ENCODE measurements at regions not wholly inside any gene's neighbourhood (a gene's known extent, or its start where the extent isn't known, plus 50 kb on each side); places are given as distances from the start of the nearest gene placed in this dataset.
"Not testable (repeated sequence)": the region's sequence is repeated elsewhere in the genome, so short reads cannot be mapped to it uniquely, and the experiment has no call there.

DNA sequence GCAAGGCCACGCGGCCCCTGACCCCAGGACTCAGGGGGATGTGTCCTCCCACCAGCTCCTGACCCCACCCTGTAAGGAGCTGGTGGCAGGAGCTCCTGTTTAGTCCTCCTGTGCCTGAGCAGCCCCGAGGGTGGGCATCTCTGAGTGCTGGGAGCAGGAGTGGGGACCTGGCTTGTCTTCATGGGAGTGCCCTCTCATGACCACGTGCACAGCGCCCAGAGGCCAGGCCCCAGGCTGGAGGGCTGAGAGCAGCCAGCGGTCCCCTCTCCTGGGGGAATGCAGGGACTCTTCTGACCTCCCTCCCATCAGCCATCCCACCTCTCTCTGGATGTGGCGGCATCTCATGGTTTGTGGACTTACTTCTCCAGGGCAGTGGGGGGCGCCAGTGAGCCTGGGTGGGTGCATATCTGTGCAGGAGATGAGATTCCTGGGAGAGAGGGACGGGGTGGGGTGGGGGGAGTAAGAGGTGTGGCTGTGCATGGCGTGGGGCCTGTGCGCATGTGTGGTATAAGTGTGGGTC, 205.6 kb downstream of the TBC1D2B start:
- TF ChIP-seq POLR2A (IDR thresholded peaks at IDR 0.05) (no peak), EP300 (IDR thresholded peaks at IDR 0.05) (no peak)
- TF ChIP-seq, protein P1, sequence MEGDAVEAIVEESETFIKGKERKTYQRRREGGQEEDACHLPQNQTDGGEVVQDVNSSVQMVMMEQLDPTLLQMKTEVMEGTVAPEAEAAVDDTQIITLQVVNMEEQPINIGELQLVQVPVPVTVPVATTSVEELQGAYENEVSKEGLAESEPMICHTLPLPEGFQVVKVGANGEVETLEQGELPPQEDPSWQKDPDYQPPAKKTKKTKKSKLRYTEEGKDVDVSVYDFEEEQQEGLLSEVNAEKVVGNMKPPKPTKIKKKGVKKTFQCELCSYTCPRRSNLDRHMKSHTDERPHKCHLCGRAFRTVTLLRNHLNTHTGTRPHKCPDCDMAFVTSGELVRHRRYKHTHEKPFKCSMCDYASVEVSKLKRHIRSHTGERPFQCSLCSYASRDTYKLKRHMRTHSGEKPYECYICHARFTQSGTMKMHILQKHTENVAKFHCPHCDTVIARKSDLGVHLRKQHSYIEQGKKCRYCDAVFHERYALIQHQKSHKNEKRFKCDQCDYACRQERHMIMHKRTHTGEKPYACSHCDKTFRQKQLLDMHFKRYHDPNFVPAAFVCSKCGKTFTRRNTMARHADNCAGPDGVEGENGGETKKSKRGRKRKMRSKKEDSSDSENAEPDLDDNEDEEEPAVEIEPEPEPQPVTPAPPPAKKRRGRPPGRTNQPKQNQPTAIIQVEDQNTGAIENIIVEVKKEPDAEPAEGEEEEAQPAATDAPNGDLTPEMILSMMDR (IDR thresholded peaks at IDR 0.05), result no peak
- Histone ChIP-seq H3K9me3 (no peaks in the 10 kb centered on the region), H3K4me1 (ENCODE audit: insufficient read depth) (no peaks in the 10 kb centered on the region), H3K27ac (no peak overlapping the region), H3K27me3 (no peaks in the 10 kb centered on the region), H3K36me3 (no peaks in the 10 kb centered on the region), H3K4me3 (no peak overlapping the region)
- 74 to 79% (median 78%) methylated on average over 11 of the region's 11 CpGs for WGBS, 3 donors
- no peak for DNase-seq
- intact Hi-C loops (cut with DNase I), result no loop called here

DNA sequence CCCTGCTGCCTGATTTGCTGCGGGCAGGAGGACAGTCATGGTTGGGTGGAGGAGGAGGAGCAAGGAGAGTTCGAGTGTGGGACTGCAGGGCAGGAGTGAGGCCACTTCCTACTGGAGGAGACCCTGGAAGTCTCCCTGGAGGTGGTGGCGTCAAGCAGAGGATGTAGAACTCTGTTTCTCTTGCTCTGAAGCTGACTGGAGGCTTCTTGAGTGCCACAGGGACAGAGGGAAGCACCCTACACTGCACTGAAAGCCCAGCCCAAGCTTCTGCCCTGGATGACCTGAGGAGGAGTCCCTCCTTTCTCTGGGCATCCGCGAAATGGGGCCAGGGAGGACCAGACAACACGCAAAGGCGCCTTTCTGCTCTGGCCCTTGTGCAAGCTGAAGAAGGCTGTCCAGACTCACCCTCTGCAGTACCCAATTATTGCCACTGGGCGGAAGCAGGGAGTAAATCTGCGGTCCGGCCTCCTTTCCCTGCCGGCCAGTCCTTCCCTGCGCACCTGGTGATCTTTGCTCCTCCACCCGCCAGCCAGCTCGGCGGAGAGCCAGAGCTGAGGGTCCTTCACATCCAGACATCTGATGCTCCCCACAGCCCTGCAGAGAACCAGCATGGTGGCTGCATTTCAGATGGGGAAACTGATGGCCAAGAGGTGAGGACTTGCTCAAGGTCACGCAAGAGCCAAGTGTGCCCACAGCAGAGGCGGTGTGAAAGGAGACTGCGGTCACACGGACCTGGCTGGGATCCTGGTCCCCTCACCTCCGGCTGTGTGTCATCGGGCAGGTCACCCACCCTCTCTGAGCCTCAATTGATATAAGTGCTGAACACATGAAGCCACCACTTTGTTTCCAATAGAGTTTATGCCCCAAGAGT, 207.1 kb downstream of the TBC1D2B start:
- TF ChIP-seq EP300 (IDR thresholded peaks at IDR 0.05), result no peak
- TF ChIP-seq, protein P1 (IDR thresholded peaks at IDR 0.05), result peak; percentile 30 to 63 (median 50)
- no peak for TF ChIP-seq POLR2A (IDR thresholded peaks at IDR 0.05)
- no peak overlapping the region for H3K27ac ChIP-seq
- H3K4me3 ChIP-seq, result no peak overlapping the region
- intact Hi-C loops (cut with DNase I), result no loop called here
- H3K36me3 ChIP-seq, result no peaks in the 10 kb centered on the region
- DNase-seq, result peak; percentile 24 to 65 (median 53)
- no peaks in the 10 kb centered on the region for H3K4me1 ChIP-seq (ENCODE audit: insufficient read depth)
- WGBS, 3 donors, result 17 to 23% (median 17%) methylated on average over 21 of the region's 21 CpGs
- no peaks in the 10 kb centered on the region for H3K9me3 ChIP-seq
- no peaks in the 10 kb centered on the region for H3K27me3 ChIP-seq

DNA sequence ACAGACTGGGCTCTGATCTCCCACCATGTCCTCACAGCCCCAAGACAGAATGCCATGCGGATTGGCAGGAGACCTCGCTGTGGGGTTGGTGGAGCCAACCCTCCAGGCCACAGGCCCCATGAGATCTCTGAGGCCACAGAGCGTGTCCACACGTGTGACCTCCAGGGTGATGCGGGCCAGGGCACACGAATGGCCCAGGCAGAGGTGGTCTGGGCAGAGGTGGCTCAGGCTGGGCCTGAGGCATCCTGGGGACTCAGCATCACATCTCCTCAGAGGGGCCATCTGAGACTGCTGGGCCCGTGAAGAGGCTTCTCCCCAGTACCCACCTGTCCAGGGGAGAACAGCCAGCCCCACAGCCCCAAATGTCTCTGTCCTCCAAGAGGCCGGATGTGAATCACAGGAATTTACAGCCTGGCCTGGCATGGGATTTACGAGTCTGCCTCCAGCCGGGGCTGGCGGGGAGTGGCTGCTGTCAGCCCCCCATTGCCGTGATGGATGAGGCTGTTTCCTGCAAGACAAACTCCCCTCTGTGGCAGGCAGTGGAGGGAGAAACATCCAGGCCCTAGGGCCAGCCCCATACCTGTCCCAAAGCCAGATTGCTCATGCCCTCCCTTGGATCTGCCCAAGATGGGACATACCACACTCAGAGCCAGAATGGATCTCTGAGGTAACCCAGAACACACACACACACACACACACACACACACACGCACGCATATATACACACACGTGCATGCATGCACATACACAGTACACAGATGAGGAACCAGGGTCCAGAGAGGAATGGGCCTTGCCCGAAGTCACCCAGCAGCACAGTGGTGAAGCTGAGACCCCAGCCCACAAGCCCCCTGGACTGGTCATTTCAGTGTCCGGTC, 208.3 kb downstream of the TBC1D2B start:
- intact Hi-C loops (cut with DNase I), result no loop called here
- WGBS, 3 donors, result 71 to 80% (median 73%) methylated on average over 15 to 17 of the region's 17 CpGs
- Histone ChIP-seq H3K27ac (no peak overlapping the region), H3K4me1 (ENCODE audit: insufficient read depth) (no peaks in the 10 kb centered on the region), H3K4me3 (no peak overlapping the region), H3K9me3 (no peaks in the 10 kb centered on the region), H3K27me3 (no peaks in the 10 kb centered on the region), H3K36me3 (no peaks in the 10 kb centered on the region)
- DNase-seq, result peak in 1 of 5 donors; percentile 17
- TF ChIP-seq, protein P1 (IDR thresholded peaks at IDR 0.05), result no peak
- no peak for TF ChIP-seq EP300 (IDR thresholded peaks at IDR 0.05)
- TF ChIP-seq POLR2A (IDR thresholded peaks at IDR 0.05), result no peak

DNA sequence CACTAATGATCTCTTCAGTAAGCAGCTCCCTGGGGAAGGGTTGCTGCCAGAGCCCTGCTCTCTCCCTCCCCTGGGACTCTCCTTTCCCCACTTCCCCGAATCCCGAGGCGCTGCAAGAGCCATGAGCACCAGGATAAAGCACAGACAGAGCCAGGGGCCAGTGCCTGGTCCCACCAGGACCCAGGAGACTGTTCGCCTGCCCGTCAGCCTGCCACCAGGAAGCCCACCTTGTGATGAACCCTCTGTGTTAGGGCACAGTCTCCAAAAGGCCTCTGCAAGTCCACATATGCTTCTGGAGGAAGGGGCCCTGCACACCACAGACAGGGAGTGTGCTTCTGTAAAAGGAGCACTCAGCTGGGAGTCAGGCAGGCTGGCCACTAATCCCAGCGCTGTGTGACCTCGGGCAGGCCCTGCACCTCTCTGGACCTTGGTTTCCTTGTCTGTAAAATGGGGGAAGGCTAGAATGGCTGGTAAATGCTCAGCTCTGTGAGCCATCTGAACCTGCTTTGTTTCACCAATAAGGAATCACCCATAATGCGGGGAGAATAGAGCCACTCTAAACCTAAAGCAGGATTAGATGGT, 209.4 kb downstream of the TBC1D2B start:
- H3K27ac ChIP-seq; H3K27me3 ChIP-seq; H3K4me1 ChIP-seq (ENCODE audit: insufficient read depth); intact Hi-C loops (cut with DNase I); DNase-seq; H3K36me3 ChIP-seq; H3K4me3 ChIP-seq; H3K9me3 ChIP-seq: not testable (repeated sequence)
- 82 to 88% (median 86%) methylated on average over 8 of the region's 8 CpGs for WGBS, 3 donors

All from ovary (tissue), 7 donors.